Stimulated activated CD4-positive, alpha-beta T cell treated with anti-CD3 and anti-CD28 coated beads, Interleukin-15, amount 100 ng/mL, for 24 hours (primary cell): ENCODE measurements at regions not wholly inside any gene's neighbourhood (a gene's known extent, or its start where the extent isn't known, plus 50 kb on each side); places are given as distances from the start of the nearest gene placed in this dataset.

Experiments used
- DNase-seq: peaks from one replicate; pipeline ENCODE4 v3.0.0-alpha.2; 2020

DNA sequence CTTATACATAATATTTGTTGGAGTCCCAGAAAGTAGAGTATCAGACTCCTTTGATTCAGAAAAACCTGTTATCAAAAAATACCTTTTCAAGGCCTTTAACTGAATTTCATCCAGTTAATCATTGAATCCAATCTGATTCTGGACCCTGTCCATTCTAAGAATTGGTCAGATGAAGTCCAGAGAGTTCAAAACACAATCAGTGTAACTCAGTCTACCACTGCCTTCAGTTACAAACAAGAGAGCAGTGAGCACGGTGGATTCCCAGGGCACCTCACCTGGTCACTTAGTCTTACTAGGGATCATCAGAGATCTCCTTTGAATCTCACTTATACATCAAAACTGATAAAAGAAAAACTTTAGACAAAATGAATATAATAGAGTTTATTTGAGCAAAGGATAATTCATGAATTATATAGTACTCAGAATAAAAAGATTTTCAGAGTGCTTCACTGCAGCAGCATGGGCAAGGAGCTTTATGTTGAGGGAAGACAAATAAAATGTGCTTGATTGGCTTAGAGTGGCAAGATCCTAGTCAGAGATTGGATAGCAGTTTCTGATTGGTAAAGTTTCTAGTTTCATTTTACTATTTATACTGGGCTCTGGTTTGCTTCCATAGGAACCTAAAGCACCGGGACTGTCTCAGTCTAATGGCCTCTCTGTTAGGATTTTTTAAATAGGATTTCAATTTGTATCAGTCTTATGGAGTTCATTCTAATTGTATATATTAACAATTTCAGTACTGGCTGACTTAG lies 474.9 kb upstream of the GOLIM4 start:
- no peak for DNase-seq

DNA sequence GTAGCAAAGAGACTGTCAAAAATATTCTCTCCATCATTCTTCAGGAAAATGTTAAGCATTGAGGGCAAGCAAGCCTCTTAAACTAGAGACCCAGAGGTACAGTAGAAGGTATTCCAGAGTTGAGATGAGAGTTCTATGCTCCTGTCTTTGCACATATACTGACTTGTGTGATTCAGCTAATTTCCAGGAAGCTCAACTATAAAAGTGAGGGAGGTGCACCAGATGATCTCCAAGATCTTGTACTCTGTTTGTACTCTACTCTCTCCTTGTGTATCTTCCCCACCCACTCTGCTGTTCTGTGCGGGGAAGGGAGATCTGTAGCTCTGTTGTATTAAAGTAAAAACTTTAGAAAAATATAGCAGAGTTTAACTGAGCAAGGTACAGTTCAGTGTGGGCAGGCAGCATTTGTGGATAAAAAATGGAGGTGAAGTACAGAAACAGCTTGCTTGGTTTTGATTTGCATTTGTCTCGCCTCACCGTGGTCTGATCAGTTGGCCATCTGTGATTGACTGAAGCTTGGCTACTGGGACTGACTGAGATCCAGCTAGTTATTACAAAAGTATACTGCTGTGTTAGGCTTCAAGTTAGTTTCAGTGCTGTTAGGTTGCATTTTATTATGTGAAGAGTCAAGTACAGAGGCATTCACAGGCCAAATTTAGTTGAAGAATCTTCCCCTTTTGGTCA lies 463.1 kb upstream of the GOLIM4 start:
- DNase-seq, result no peak

DNA sequence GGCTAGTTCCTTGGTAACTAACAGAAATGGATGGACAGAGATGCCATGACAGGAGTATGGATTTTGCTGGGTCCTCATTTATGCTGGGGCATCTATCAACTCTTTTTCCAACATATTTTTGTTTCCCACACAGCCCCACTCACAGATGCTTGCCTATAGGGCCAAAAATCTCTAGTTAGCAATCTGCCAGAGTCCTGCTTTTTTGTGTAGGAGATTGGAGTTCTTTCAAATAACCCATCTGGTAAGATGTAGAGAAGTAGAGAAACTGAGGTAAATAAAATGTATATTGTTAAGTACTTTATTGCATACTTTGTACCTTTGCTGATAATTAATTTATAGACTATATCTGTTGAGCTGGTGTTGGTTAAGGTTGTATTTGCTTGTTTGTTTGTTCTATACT lies 456.5 kb upstream of the GOLIM4 start:
- no peak for DNase-seq

DNA sequence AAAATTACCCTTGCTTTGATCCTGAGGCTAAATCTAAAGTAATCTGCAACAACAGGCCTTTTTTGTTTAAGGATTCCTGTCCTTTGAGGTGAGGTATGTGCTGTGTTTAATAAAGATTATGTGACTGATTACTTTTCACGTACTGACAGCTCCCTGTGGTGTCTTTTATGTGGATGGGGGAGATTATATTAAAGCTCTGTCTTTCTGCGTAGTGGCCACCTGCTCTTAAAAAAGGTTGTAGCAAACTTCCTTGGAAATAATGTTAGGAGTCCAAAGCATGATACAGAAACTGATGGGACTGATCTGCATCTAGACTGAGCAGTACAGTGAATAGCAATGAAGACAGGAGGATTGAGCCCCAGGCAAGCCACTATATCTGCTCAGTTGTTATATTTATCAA lies 453.0 kb upstream of the GOLIM4 start:
- DNase-seq, result no peak

DNA sequence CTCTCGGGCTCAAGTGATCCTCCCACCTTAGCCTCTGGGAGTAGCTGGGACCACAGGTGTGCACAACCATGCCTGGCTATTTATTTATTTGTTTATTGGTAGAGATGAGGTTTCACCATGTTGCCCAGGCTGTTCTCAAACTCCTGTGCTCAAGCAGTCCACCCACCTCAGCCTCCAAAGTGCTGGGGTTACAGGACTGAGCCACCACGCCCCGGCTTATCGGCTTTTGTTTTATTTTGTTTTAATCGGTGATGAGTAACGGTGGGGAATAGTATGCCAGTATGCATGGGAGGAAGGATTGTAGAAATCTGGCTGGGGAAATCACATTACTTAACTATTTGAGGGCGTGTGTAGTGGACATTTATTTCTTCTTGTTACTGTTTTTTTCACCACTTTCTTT lies 451.0 kb upstream of the GOLIM4 start:
- no peak for DNase-seq

DNA sequence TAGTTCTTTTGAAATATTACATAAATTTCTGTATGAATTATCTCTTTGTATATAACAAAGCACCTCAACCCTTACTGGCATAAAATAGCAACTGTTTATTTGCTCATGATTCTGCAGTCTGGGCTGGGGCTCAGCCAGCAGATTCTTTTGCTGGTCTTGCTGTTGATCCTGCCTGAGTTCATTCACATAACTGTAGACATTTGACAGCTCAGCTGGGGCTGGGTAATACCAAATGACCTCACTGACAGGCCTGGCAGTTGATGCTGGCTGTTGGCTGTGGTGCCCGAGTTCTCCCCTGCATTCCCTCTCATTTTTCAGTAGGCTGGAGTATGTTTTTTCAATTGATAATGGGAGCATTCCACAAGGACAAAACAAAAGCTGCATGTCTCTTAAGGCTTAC lies 449.9 kb upstream of the GOLIM4 start:
- DNase-seq, result no peak

DNA sequence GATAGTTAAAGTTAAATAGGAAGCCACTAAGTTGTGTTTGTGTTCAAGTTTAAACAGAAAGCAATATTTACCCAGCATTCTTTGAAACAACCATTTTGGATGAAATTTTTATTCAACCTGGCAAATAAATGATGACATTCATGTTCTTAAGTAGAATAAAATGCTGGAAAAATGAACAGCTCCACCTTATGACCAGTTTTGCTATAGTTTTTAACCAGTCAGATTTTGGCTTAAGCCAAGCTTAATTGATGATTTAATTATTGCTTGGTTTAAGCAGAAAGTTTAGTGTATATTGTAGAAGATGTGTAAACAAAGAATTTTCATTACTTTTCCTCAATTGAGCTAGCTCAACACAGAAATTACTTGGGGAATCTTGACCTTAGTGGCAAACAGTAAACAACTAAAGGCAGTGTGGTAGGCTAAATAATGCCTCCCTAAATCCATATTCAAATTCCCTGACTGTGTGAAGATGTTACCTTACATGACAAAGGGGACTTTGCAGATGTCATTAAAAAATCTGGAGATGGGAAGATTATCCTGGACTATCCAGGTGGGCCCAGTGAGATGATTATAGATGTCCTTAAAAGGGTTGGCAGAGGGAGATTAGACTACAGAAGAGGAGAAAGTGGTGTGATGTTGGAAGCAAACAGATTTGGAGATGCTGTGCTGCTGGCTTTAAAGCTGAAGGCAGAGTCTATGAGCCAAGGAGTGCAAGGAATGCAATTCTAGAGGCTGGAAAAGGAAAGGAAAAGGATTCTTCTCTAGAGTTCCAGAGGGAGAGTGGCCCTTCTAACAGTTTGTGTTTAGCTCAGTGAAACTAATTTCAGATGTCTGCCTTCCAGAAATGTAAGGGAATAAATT lies 448.6 kb upstream of the GOLIM4 start:
- DNase-seq, result no peak

DNA sequence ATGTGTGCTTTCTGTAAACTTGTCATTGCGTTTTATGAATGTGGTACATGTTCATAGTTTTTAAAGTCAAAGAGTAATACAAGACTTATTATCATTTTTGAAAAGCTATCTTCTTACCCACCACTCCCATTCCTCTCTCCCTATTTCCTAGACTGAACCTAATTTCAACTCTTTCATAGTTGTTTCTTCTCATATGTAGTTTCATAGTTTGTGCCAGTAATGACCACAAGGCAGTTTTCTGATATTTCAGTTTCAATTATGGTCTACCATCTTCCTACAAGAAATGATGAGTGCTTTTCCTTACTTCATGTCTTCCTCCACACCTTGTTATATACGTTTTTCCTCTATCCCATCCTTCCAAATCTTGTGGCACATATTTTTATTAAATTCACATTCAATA lies 445.0 kb upstream of the GOLIM4 start:
- no peak for DNase-seq

DNA sequence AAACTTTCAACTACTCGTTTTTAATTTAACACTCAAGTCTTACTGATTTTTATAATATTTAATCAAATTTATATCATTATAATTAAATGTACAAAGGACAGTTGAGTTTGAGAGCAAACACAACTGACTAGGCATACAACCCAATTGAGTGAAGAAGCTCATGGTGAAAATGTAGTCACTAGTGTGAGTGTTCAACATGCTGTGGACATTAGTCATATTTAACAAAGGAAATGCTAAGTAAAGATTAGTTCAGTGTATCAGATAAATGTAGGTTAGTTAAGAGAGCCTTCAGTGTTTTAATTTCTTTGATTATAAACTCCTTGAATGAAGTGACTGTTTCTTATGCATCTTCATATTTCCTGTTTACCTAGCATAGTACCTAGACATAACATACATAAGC lies 444.2 kb upstream of the GOLIM4 start:
- DNase-seq, result no peak

DNA sequence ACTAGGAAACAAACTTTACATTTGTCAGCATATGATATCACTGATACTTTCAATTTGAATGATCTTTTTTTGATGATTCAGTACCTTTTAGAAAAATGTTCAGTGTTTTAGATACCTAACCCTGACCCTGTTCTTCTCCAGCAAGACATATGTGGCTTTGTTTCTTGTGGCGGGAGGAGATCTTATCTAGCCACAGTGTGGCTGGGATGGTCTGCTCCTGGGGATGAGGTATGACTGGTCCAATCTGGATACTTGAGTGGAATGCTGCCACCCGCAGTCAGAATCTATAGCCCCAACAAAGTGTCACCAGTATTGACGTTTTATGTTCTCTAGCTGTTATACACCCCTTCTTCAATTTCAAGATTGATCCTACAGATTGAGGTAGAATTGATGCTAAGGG lies 439.0 kb upstream of the GOLIM4 start:
- no peak for DNase-seq

DNA sequence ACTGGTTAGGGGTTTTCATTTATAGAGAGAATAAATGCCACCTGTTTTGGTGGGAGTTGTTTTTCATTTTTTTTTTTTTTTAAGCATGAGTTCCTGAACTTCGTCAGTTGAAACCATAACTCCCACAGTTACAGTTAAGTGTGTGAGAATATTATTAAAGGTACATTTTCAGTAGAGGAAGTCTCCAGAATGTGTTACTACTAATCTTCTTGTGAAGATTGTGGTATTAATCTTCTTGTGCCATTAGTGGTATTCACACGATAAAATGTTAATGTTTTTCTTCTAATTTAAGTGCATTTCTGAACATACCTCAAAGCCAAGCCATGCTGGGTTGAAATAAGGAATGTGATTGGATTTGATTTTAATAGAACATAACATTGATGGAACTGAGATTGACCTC lies 437.9 kb upstream of the GOLIM4 start:
- DNase-seq, result no peak

DNA sequence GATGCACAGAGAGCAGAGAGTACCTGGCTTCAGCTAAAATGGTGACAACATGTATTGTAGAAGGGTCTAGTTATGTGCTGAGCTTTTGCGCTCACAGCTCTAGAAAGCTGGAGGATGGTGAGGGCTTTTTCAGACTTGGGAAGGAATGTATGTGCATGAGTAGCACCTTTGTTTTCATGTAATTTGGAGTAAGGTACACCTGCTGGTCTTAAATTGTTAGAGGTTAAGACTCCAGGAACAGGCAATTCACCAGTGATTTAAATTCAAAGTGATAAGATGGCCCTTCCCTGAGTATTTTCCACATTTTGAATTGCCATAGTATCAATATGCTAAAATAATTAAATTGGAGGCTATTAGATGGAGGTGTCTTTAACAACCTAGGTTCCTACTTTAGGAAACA lies 436.4 kb upstream of the GOLIM4 start:
- no peak for DNase-seq

DNA sequence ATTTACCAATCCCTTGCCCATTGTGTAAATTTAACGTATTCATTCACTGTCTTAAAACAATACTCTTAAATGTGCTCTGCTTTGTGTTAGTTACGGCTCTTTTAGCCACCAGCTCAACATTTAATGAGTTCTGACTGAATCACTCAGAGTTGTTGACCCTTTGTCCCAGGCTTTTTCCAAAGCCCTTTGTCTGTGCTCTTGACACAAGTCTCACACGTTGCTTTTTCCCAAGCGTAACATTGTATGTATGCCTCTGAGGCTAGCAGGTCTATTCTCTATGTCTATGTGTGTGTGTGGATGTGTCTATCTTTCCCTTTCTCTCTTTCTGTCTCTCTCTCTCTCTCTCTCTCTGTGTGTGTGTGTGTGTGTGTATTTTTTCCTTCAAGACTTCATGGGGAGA lies 435.4 kb upstream of the GOLIM4 start:
- DNase-seq, result no peak

DNA sequence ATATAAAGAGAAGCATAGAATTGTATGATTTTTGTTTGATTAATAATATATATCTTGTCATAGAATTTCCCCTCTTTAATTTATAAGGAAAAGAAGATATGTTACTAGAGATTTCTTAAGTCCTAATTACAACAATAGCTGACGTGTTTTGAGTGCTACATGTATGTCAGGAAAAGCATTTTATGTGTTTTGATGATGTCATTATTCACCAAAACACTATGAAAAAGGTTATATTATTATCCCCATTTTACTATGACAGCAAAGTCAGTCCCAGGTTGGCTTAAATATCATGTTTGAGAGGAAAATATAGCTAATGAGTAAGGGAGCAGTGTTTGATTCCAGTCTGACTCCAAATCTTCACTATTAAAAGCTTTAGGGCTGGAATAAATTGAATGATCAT lies 428.4 kb upstream of the GOLIM4 start:
- no peak for DNase-seq

DNA sequence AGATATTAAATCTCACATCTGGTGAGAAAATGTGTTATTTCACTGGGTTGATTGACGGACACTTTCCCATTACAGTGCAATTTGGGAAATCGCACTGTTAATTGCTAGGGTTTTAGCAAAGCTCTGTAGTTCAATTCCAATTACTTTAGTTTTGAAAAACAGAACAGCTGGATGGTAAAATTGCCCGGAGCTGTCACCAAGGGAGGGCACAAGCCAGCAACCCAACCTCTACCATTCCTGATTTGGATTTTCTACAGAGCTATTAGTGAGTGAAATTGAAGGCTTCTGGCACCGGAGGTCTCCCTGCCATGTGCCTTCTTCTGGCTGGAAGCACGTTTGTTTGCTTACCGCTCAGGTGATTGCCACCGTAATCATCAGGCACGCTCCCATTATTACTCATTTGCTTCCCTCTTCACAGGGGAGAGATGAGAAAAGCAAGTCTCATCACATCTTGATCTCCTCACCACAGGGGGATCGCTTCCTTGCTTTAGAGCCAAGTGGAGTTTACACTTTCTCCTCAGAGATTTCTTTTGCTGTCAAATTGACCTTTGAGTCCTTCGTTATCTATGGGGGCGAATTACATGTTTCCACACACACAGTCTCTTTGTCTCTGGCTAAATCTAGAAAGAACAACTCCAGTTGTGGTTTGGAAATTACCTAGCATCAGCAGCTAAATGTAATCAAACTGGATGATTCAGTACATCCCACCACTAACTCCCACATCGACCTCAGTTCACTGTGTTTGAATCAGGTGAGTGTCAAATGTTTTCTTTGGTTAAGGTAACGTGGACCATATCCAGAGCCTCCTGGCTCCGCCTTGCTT lies 421.7 kb upstream of the GOLIM4 start:
- DNase-seq, result no peak

DNA sequence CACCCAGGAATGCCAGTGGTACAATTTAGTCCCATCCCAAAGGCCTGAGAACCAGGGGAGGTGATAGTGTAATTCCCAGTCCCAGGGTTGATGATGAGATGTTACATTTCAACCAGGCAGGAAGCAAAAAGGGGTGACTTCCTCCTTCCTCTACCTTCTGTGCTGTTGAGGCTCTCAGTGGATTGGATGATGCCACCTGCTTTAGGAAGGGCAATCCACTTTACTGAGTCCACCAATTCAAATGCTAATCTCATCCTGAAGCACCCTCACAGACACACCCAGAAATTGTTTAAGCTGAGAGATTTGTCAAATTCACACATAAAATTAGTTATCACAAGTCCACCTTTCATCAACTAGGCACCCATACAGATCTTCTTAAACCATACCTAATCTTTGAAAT lies 418.5 kb upstream of the GOLIM4 start:
- no peak for DNase-seq

DNA sequence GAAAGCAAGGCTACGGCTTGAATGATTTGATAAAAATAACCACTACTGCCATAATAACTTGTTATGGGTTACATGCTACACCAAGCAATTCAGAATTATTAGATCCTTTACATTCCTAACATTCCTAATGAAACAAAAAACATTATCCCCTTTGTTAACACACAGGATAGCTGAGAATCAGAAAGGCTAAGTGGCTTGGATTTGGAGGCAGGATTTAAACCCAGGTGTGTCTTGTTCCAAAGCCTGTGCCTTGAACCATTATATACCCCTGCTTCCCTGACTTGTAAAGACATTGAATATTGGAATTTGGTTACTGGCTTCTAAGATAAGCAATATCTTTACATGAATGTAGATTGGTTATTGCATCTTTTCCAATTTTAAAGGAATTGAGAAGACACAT lies 417.1 kb upstream of the GOLIM4 start:
- no peak for DNase-seq

DNA sequence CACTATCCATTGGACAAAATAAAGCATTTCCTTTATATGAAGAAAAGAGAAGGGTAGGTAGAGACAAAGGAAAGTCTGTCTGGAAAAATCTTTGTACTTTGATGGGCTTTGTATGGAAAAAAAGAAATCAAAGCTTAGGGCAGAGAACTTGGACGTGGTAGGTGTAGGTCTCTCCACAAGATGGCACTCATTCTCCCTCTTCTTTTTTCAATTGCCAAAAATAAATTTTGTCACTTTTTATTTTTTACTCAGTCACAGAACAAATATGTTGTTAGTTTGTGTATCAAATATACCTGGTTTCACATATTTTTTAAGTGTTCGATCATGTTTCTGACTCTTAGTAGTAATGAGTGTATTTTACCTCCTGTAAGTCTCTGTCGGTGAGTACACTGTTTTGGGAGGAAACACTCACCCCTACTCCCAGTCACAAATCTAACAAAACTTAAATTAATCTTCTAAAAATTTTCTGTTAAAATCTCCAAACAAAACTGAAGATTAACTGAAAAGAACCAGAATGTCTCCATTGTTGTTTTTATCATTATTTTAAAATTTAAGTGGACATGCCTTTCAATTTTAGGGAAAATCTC lies 415.8 kb upstream of the GOLIM4 start:
- no peak for DNase-seq

DNA sequence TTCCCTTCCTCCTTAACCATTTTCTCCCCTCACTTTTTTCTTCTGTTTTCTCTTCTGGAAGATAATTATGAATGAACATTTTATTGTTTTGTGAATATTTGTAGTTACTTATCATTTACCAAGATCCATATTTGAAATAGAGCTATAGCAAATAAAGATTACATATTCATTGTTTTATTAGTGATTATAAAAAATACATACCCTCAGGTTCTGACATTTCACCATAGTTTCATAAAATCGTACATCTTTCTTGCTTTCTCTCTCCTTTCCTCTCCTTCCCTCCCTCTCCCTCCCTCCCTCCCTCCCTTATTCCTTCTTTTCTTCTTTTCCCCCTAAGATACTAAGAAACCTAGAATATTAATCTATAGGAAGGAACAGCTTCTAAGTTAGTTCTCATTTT lies 410.9 kb upstream of the GOLIM4 start:
- DNase-seq, result no peak

DNA sequence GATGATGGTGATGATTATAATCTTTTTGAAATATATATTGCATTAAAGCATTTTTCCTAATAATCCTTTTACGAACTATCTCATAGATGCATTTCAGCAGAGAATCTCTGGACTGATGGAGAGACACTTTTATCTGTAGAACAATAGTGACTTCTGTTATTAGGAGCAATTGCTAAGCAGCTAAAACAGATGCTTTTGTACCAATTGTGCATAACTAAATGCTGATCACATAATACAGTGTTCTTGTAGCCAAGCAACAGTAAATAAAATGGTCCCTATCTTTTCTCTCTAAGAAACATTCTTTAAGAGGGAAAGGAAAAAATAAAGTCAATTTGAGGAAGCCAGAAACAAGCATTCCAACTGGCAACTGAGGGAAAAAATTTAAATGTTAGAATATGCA lies 405.8 kb upstream of the GOLIM4 start:
- DNase-seq, result no peak

DNA sequence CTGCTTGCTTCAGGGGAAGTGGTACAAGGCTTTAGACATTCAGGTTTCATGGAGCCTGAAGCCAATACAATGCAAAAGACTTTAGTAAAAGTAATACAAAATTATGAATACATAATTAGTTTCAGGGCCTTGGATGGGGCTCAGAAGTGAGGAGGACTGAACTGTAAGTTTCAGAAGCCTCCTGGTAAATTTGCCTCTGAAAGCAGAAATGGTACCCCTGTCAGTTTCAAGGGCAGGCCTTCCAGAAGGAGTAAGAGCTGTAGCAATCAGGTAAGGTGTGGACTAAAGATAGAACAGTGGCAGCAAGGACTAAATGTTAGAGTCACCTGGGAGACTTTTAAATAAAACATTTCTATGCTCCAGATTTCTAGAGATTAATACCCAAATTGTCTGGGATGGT lies 402.5 kb upstream of the GOLIM4 start:
- DNase-seq, result no peak

DNA sequence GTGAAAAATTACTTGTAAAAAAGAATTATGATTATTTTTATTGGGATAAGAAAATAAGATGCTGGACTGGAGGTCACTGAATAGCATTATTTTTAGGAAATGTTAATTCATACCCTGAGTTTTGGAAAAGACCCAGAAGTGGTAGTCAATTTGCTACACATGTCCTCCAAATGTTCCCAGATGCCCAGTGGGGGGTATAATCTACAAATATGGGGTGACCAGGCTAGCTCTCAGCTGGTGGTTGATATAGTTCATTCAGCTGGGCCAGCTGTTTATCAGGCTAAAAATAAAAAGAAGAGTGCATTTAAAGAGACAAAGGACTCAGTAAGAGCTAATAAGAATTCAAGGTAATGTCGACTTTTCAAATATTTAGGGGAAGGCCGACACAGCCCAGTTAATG lies 402.0 kb upstream of the GOLIM4 start:
- no peak for DNase-seq

DNA sequence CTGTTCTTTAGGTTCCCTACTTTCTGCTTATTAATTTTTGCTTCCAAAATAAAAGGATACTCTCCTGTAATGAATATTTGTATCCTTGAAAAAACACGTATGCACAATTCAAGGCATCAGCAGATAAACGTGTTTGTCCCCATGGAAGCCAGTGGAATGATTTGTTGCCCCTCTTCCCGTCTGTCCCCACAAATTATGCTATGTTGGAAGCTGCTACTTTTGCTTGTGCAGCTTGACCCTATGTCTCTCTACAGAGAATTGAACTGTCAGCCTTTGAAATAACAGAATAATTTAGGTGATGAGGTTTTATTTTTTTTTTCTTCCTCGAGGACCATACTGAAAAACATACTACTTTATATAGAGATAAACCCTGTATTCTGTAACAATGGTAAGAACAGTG lies 401.5 kb upstream of the GOLIM4 start:
- no peak for DNase-seq
